ENCODE measurements at regions not wholly inside any gene's neighbourhood (a gene's known extent, or its start where the extent isn't known, plus 50 kb on each side); places are given as distances from the start of the nearest gene placed in this dataset.

GRCh38 chr17:36808180-36808661 is 129.1 kb upstream of the LHX1 start:
- TF ChIP-seq CTCF (IDR thresholded peaks at IDR 0.05) = no peak
- no peak for TF ChIP-seq POLR2A (IDR thresholded peaks at IDR 0.05)
